Brain microvascular endothelial cell (primary cell): ENCODE measurements at regions not wholly inside any gene's neighbourhood (a gene's known extent, or its start where the extent isn't known, plus 50 kb on each side); places are given as distances from the start of the nearest gene placed in this dataset.

ENCODE experiments used
- DNase-seq: peaks from one replicate; pipeline ENCODE4 v3.0.0-alpha.2; 2020
- H3K27ac ChIP-seq: fragments of 250-450 bp; sonication (Bioruptor Pico); 2 replicates; pipeline ENCODE4 v1.5.1; 2020; ENCODE audit warnings: mild to moderate bottlenecking, moderate library complexity
- H3K27me3 ChIP-seq: fragments of 250-450 bp; sonication (Bioruptor Pico); replicated peaks from 2 replicates; pipeline ENCODE4 v1.5.1; 2020; ENCODE audit warnings: mild to moderate bottlenecking
- H3K36me3 ChIP-seq: fragments of 250-450 bp; sonication (Bioruptor Pico); replicated peaks from 2 replicates; pipeline ENCODE4 v1.5.1; 2020; ENCODE audit warnings: mild to moderate bottlenecking
- H3K4me3 ChIP-seq: 2 replicates; pipeline ENCODE4 v1.5.1; 2011; ENCODE audit warnings: low read depth, mild to moderate bottlenecking, control low read depth, low read length, moderate library complexity
- CTCF ChIP-seq: IDR thresholded peaks from 2 replicates; pipeline ENCODE4 v1.5.1; 2011; ENCODE audit warnings: low read depth, mild to moderate bottlenecking, moderate library complexity, low read length, control low read depth, inconsistent platforms; ENCODE audit errors: missing control alignments
- in situ Hi-C: cut with HindIII; loops from 2 replicates; pipeline ENCODE4 v1.10.0; 2017; ENCODE audit warnings: low sequenced_read_pairs, low pct_ligation_motif_present

- in situ Hi-C loops: no loop called here
- Histone ChIP-seq H3K27me3 (no peaks in the 10 kb centered on the region), H3K4me3 (no peak overlapping the region), H3K27ac (no peak overlapping the region), H3K36me3 (no peaks in the 10 kb centered on the region)
- no peak for TF ChIP-seq CTCF
- DNase-seq: no peak
These were observed 740.4 kb upstream of the CELF4 start for GRCh38 chr18:38305961-38306360.

- Histone ChIP-seq H3K4me3 (no peak overlapping the region), H3K27ac (no peak overlapping the region), H3K36me3 (no peaks in the 10 kb centered on the region), H3K27me3 (no peaks in the 10 kb centered on the region)
- no peak for DNase-seq
- in situ Hi-C loops: no loop called here
- TF ChIP-seq CTCF: no peak
These were observed 736.0 kb upstream of the CELF4 start for GRCh38 chr18:38301621-38302020.

- in situ Hi-C loops: no loop called here
- H3K27ac ChIP-seq: no peak overlapping the region
- no peak for TF ChIP-seq CTCF
- DNase-seq: no peak
- no peak overlapping the region for H3K4me3 ChIP-seq
- no peaks in the 10 kb centered on the region for H3K27me3 ChIP-seq
- H3K36me3 ChIP-seq: no peaks in the 10 kb centered on the region
These were observed 732.3 kb upstream of the CELF4 start for GRCh38 chr18:38297910-38298309.

- no peak for TF ChIP-seq CTCF
- no peak overlapping the region for H3K27ac ChIP-seq
- in situ Hi-C loops: no loop called here
These were observed 724.6 kb upstream of the CELF4 start for GRCh38 chr18:38290229-38290628.

GRCh38 chr18:38284972-38285371, 719.4 kb upstream of the CELF4 start:
- no peaks in the 10 kb centered on the region for H3K27me3 ChIP-seq
- H3K36me3 ChIP-seq: no peaks in the 10 kb centered on the region
- DNase-seq: no peak
- no peak overlapping the region for H3K27ac ChIP-seq
- in situ Hi-C loops: no loop called here
- H3K4me3 ChIP-seq: no peak overlapping the region
- no peak for TF ChIP-seq CTCF

More at GRCh38 chr18:38290229-38290628, 724.6 kb upstream of the CELF4 start:
- DNase-seq: no peak
- no peaks in the 10 kb centered on the region for H3K27me3 ChIP-seq
- no peak overlapping the region for H3K4me3 ChIP-seq
- H3K36me3 ChIP-seq: no peaks in the 10 kb centered on the region

- Histone ChIP-seq H3K27ac (no peak overlapping the region), H3K4me3 (no peak overlapping the region), H3K27me3 (no peaks in the 10 kb centered on the region), H3K36me3 (no peaks in the 10 kb centered on the region)
- no peak for DNase-seq
- in situ Hi-C loops: no loop called here
- no peak for TF ChIP-seq CTCF
These were observed 697.5 kb upstream of the CELF4 start for GRCh38 chr18:38263066-38263465.
